HepG2 (cell line): ENCODE measurements at regions not wholly inside any gene's neighbourhood (a gene's known extent, or its start where the extent isn't known, plus 50 kb on each side); places are given as distances from the start of the nearest gene placed in this dataset.

Experiments used
- CTCF ChIP-seq: sonication (generic); formaldehyde crosslinking; IDR thresholded peaks from 2 replicates; pipeline ENCODE4 v1.5.0; 2020; ENCODE audit warnings: mild to moderate bottlenecking, missing genetic modification reagents, moderate library complexity
- FOXC1 ChIP-seq: sonication (generic); formaldehyde crosslinking; IDR thresholded peaks from 2 replicates; pipeline ENCODE4 v1.8.0; 2022; ENCODE audit warnings: mild to moderate bottlenecking, missing genetic modification reagents, borderline replicate concordance
- MAF1 ChIP-seq: sonication (generic); formaldehyde crosslinking; IDR thresholded peaks from 2 replicates; pipeline ENCODE4 v1.5.0; 2020; ENCODE audit warnings: missing genetic modification reagents, borderline replicate concordance
- SOX6 ChIP-seq, 2 experiments: fragments of 450-650 bp in 1 of 2; sonication (generic) in 1 of 2; formaldehyde crosslinking in 1 of 2; IDR thresholded peaks; 2 replicates each; pipeline versions ENCODE4 v1.4.0 to v1.6.1; 2017 to 2020; ENCODE audit warnings: antibody characterized with exemption in 1 of 2, mild to moderate bottlenecking in 1 of 2, missing genetic modification reagents in 1 of 2
- ZBTB39 ChIP-seq: sonication (generic); formaldehyde crosslinking; IDR thresholded peaks from 2 replicates; pipeline ENCODE4 v1.5.0; 2020; ENCODE audit warnings: missing genetic modification reagents
- ZHX2 ChIP-seq, 2 experiments: sonication (generic) in 1 of 2; formaldehyde crosslinking in 1 of 2; IDR thresholded peaks; 2 replicates each; pipeline versions ENCODE4 v1.6.1 to v1.9.0; 2014 to 2022; ENCODE audit warnings: antibody characterized with exemption in 1 of 2, borderline replicate concordance in 1 of 2, inconsistent platforms in 1 of 2, low read depth in 1 of 2, missing genetic modification reagents in 1 of 2
- ZNF256 ChIP-seq: sonication (generic); formaldehyde crosslinking; conservative IDR thresholded peaks from 2 replicates; pipeline ENCODE4 v1.4.0; 2020; ENCODE audit warnings: missing genetic modification reagents
- ZNF556 ChIP-seq: sonication (generic); formaldehyde crosslinking; IDR thresholded peaks from 2 replicates; pipeline ENCODE4 v1.4.0; 2020; ENCODE audit warnings: mild to moderate bottlenecking, missing genetic modification reagents, borderline replicate concordance
- ZNF567 ChIP-seq: sonication (generic); formaldehyde crosslinking; IDR thresholded peaks from 2 replicates; pipeline ENCODE4 v1.8.1; 2023; ENCODE audit warnings: mild to moderate bottlenecking, missing genetic modification reagents, borderline replicate concordance
- ZNF609 ChIP-seq: sonication (generic); formaldehyde crosslinking; IDR thresholded peaks from 2 replicates; pipeline ENCODE4 v1.4.0; 2020; ENCODE audit warnings: mild to moderate bottlenecking, missing genetic modification reagents, borderline replicate concordance

- TF ChIP-seq CTCF (CRISPR knock-in tag) (no peak), SOX6 (IDR thresholded peaks at IDR 0.05) (no peak), SOX6 (CRISPR knock-in tag; IDR thresholded peaks at IDR 0.05) (peak; percentile 98), MAF1 (CRISPR knock-in tag) (no peak), ZNF567 (CRISPR knock-in tag) (no peak), ZNF256 (CRISPR knock-in tag) (0 out of 2 replicates have a peak, but pooled peaks have one; percentile 49), ZNF609 (CRISPR knock-in tag) (peak; percentile 82; the same call in 1 of the 2 replicates), ZBTB39 (peak; percentile 64; the same call in 1 of the 2 replicates), ZHX2 (IDR thresholded peaks at IDR 0.05; ENCODE audit: low read depth) (no peak), ZHX2 (CRISPR knock-in tag; IDR thresholded peaks at IDR 0.05; ENCODE audit: borderline replicate concordance) (0 out of 2 replicates have a peak, but pooled peaks have one; percentile 45), ZNF556 (CRISPR knock-in tag) (no peak), FOXC1 (CRISPR knock-in tag) (0 out of 2 replicates have a peak, but pooled peaks have one; percentile 46)
These were observed 131.0 kb upstream of the IFNGR1 start (continued) for GRCh38 chr6:137349856-137350830.
